Heart right ventricle (tissue), 16 donors: ENCODE measurements at regions not wholly inside any gene's neighbourhood (a gene's known extent, or its start where the extent isn't known, plus 50 kb on each side); places are given as distances from the start of the nearest gene placed in this dataset.
A peak's percentile ranks its signal among the peaks of the same experiment; 100 is the strongest.

Experiments
- ATAC-seq, 8 donors: fragments of 200-7000 bp; cut with Tn5 transposase; one replicate each; pipeline ENCODE4 v1.9.1; 2020; ENCODE audit warnings: mild to moderate bottlenecking in 8 of 8, moderate library complexity in 8 of 8, moderate number of reproducible peaks in 1 of 8
- DNase-seq, 2 donors: peaks; one replicate each; pipeline ENCODE4 v3.0.0-alpha.2; 2020
- H3K27ac ChIP-seq, 10 donors: fragments of 200-600 bp; sonication (generic) in 2 of 10; one replicate each; pipeline versions ENCODE4 v1.5.0 to v1.8.0; 2020 to 2022; ENCODE audit warnings: mild to moderate bottlenecking in 3 of 10
- H3K27me3 ChIP-seq, 7 donors: fragments of 200-600 bp; one replicate each; pipeline ENCODE4 v1.8.0; 2021 to 2022; ENCODE audit warnings: mild to moderate bottlenecking in 2 of 7
- H3K36me3 ChIP-seq, 9 donors: fragments of 200-600 bp; sonication (generic) in 1 of 9; one replicate each; pipeline versions ENCODE4 v1.5.0 to v1.8.0; 2020 to 2022; ENCODE audit warnings: mild to moderate bottlenecking in 2 of 9
- H3K4me1 ChIP-seq, 9 donors: fragments of 200-600 bp; sonication (generic) in 1 of 9; one replicate each; pipeline versions ENCODE4 v1.5.0 to v1.8.0; 2020 to 2022; ENCODE audit warnings: mild to moderate bottlenecking in 4 of 9
- H3K4me3 ChIP-seq, 10 donors: fragments of 200-600 bp; sonication (generic) in 2 of 10; one replicate each; pipeline versions ENCODE4 v1.5.0 to v1.8.0; 2020 to 2022; ENCODE audit warnings: mild to moderate bottlenecking in 7 of 10, moderate library complexity in 2 of 10
- H3K9me3 ChIP-seq, 11 donors: fragments of 200-600 bp in 10 of 11; sonication (generic) in 2 of 11; one replicate each; pipeline versions ENCODE4 v1.5.0 to v1.8.0; 2013 to 2022; ENCODE audit warnings: mild to moderate bottlenecking in 2 of 11, control low read depth in 1 of 11, moderate library complexity in 1 of 11
- CTCF ChIP-seq, 9 donors: fragments of 200-600 bp; sonication (generic) in 2 of 9; IDR thresholded peaks; one replicate each; pipeline versions ENCODE4 v1.5.0 to v1.8.0; 2021 to 2022; ENCODE audit warnings: antibody characterized with exemption in 9 of 9, mild to moderate bottlenecking in 5 of 9, moderate library complexity in 1 of 9
- WGBS, 2 donors: extraction: QIAGEN DNeasy Blood & Tissue Kit; methylation state at CpG; one replicate each; pipeline ENCODE4 v1.1.7; 2013; ENCODE audit warnings: inconsistent platforms in 1 of 2; 5-methylcytosine and 5-hydroxymethylcytosine counted together
- intact Hi-C, 10 donors: fragments of 100-400 bp; cut with DNase I; formaldehyde crosslinking; loops; one replicate each; pipeline versions ENCODE4 v1.11.1 to v1.14.2; 2022
- donor health status: Arrhythmogenic right ventricular cardiomyopathy.
- donor health status: ischemic (EF 13 %, LVEDD 7.1; RV severe dilation, severe dysfunction).
- donor health status: healthy with polysubstance abuse.
- donor health status: DM: no; HTN: yes; CAD: no.
- donor health status: DM: no; HTN: no; CAD: no.
- donor health status: ischemic (EF 25% LVEDD 6.9; RV normal size, moderate dysfunction).
- donor health status: ischemic (EF 25% LVEDD 5.7; RV mildly dilated, moderate dysfunction).
- donor health status: healthy.
- donor health status: DM: yes; HTN: yes; CAD: no.
- donor health status: Ischemic cardiomyopathy.
- donor health status: ischemic (EF 35%, LVEDD 5.7; RV mildly dilated, moderate dysfunction).
- donor health status: nonischemic (EF 11% LVEDD 7.7; RV severe dilation, severe dysfunction).
- donor health status: DM: yes; HTN: yes; CAD: no.
- donor health status: PGD.
- donor health status: ischemic (EF 29% LVEDD 5.4; RV normal size, mild dysfunction).
- donor health status: nonischemic (EF 23%, LVEDD 6.1; RV moderate dilation, normal function).

DNA sequence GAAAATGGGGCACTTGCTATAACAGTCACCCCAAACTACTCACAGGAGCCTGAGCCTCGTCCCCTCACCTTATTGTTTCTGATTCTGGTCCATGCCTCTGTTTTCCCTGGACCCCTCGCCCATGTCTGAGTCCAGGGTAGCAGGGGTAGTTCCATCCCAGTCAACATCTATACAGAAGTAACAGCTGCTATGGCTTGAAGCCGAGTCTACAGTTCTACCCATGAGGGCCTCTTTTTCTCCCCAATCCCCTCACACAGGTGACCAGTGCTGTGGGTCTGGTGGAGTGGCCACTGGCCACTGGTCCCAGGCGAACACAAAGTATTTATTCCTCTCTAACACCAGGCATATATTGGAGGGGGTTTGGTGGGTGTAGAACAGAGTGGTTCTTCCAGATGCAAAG is 116.4 kb downstream of the ZNF280B start:
- Histone ChIP-seq H3K4me3 (no peak overlapping the region), H3K27me3 (peaks cover 0 to 36% (median 11%) of the 10 kb centered on the region in 7 donors), H3K4me1 (peaks cover 0 to 5% (median 0%) of the 10 kb centered on the region in 9 donors), H3K27ac (no peak overlapping the region), H3K9me3 (peaks cover 0 to 23% (median 9%) of the 10 kb centered on the region in 11 donors), H3K36me3 (no peaks in the 10 kb centered on the region)
- intact Hi-C loops: no loop called here
- ATAC-seq (no peak), DNase-seq (no peak)
- 68 to 77% methylated on average over 4 of the region's 4 CpGs for WGBS, 2 donors
- no peak for TF ChIP-seq CTCF (IDR thresholded peaks at IDR 0.05)

DNA sequence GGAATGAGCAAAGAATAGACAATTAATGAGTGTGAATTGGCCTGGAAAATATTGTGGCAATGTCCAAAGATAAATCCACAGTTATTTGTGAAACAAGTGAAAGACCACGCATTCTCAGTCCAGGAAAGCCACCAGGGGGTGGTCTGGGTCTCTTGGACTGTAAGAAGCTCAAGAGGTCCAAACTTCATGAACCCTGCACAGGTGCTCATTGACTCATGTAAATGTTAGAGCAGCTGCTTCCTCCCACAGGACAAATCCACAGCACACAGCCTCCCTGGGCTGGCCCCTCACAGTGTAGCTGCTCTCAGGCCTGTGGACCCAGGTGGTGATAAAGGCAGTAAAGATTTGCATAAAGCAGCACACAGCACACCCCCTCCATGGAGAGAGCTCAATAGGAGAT is 114.0 kb downstream of the ZNF280B start:
- TF ChIP-seq CTCF (IDR thresholded peaks at IDR 0.05): no peak
- 56 to 85% methylated on average over 1 of the region's 1 CpG for WGBS, 2 donors
- peaks cover 0 to 7% (median 4%) of the 10 kb centered on the region in 9 donors for H3K4me1 ChIP-seq
- peaks cover 0 to 23% (median 9%) of the 10 kb centered on the region in 11 donors for H3K9me3 ChIP-seq
- H3K4me3 ChIP-seq: no peak overlapping the region
- H3K27me3 ChIP-seq: peaks cover 0 to 27% (median 11%) of the 10 kb centered on the region in 7 donors
- ATAC-seq (no peak), DNase-seq (no peak)
- H3K36me3 ChIP-seq: no peaks in the 10 kb centered on the region
- intact Hi-C loops: no loop called here
- no peak overlapping the region for H3K27ac ChIP-seq

GRCh38 chr22:22395245-22395644 is 113.3 kb downstream of the ZNF280B start:
- ATAC-seq (no peak), DNase-seq (no peak)
- intact Hi-C loops: loop anchor here in 1 of 10 donors (5.0 kb wide), 1 partner anchor 43 kb away; no protein-coding TSS in a partner anchor
- Histone ChIP-seq H3K36me3 (no peaks in the 10 kb centered on the region), H3K27ac (no peak overlapping the region), H3K4me3 (no peak overlapping the region), H3K4me1 (peaks cover 0 to 7% (median 4%) of the 10 kb centered on the region in 9 donors), H3K27me3 (peaks cover 0 to 27% (median 10%) of the 10 kb centered on the region in 7 donors), H3K9me3 (peaks cover 0 to 23% (median 9%) of the 10 kb centered on the region in 11 donors)
- no peak for TF ChIP-seq CTCF (IDR thresholded peaks at IDR 0.05)
- 48 to 62% methylated on average over 3 of the region's 3 CpGs for WGBS, 2 donors

DNA sequence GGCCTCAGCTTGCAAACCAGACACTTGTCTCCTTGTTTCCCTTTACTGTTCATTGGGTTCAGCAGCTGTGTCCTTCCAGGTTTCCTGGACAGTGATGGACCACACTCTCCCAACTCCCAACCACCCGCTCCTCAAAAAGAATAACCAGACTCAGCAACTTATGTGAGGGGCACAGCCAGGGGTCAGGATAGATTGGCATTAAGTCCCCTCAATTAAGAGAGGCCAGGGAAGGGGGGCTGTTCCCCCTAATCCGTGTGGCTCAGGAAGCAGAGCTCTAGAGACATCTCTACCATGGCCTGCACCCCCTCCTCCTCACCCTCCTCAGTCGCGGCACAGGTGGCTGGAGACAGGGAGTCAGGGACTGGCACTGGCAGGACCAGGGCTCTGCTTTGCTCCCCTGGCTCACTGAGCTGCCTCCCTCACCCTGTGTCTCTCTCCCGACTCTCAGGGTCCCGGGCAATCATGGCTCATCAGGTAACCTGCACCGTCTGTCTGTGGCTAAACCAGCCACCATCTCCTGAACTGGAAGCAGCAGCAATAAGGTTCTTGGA is 111.7 kb downstream of the ZNF280B start:
- no peak overlapping the region for H3K4me3 ChIP-seq
- H3K27ac ChIP-seq: peak overlapping the region in 3 of 10 donors; percentile 50 to 63 (median 53)
- ATAC-seq (peak in 2 of 8 donors; percentile 3 to 15), DNase-seq (no peak)
- 68 to 72% methylated on average over 7 of the region's 7 CpGs for WGBS, 2 donors
- H3K9me3 ChIP-seq: peaks cover 0 to 23% (median 9%) of the 10 kb centered on the region in 11 donors
- no peaks in the 10 kb centered on the region for H3K36me3 ChIP-seq
- peaks cover 0 to 7% (median 4%) of the 10 kb centered on the region in 9 donors for H3K4me1 ChIP-seq
- intact Hi-C loops: loop anchor here in 3 of 10 donors (1.0 to 5.0 kb wide), 3 partner anchors 45 to 48 kb away; no protein-coding TSS in a partner anchor
- H3K27me3 ChIP-seq: peaks cover 0 to 15% (median 11%) of the 10 kb centered on the region in 7 donors
- no peak for TF ChIP-seq CTCF (IDR thresholded peaks at IDR 0.05)
